Activated naive CD8-positive, alpha-beta T cell treated with anti-CD3 and anti-CD28 coated beads, Interleukin-2, amount 10 ng/mL, durations not matched to agents 7 days and 5 days (primary cell): ENCODE measurements at regions not wholly inside any gene's neighbourhood (a gene's known extent, or its start where the extent isn't known, plus 50 kb on each side); places are given as distances from the start of the nearest gene placed in this dataset.

ENCODE experiments used
- ATAC-seq: fragments of 150-1000 bp; cut with Tn5 transposase; one replicate; pipeline ENCODE4 v1.10.0; 2021; ENCODE audit warnings: low read depth, moderate library complexity
- POLR2A ChIA-PET: fragments of 350-600 bp; sonication (Branson Sonifier 250); formaldehyde crosslinking; loops from one replicate; lab custom pipeline; 2021; ENCODE audit warnings: antibody characterized with exemption; lab: Charles Lee
- DNase-seq: peaks from one replicate; pipeline ENCODE4 v3.0.0; 2021
- H3K27ac Mint-ChIP-seq: one replicate; pipeline ENCODE4 v1.8.0; 2022; ENCODE audit warnings: mild to moderate bottlenecking, mixed read lengths
- H3K27me3 Mint-ChIP-seq: one replicate; pipeline ENCODE4 v1.8.0; 2022; ENCODE audit warnings: mild to moderate bottlenecking, moderate library complexity, mixed read lengths
- H3K36me3 Mint-ChIP-seq: one replicate; pipeline ENCODE4 v1.8.0; 2021; ENCODE audit warnings: mild to moderate bottlenecking, mixed read lengths
- H3K4me1 Mint-ChIP-seq: one replicate; pipeline ENCODE4 v1.8.0; 2021; ENCODE audit warnings: mixed read lengths
- H3K4me3 Mint-ChIP-seq: one replicate; pipeline ENCODE4 v1.8.0; 2022; ENCODE audit warnings: mild to moderate bottlenecking, moderate library complexity, mixed read lengths
- H3K9me3 Mint-ChIP-seq: one replicate; pipeline ENCODE4 v1.8.0; 2021; ENCODE audit warnings: mixed read lengths

DNA sequence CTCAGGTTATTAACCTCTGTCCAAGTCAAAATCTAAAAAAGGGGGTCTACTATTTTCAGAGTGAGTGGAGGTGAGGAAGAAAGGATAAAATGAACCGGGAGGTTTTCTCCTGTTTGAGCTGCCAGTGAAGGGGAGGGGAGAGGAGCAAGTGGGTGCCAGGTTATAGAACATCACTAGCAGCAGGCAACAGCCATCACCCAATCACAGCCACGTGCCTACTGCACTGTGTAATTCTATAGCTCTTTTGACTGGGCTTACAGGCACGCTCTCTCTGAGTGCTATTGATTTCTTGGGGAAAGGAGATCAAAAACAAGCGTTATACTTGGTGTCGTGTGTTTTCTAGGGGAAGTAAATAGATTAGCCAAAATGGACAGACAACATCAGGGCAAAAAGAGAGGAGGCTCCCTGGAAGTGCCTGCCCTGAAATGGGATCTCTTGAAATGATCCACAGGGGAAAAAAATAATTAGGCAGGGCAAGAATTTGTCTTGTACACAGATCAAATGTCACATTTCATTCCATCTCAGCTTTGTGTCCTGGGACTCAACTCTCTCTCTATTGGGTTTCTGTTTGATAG lies 300.5 kb upstream of the LCORL start:
- Mint-ChIP-seq H3K36me3 (no peaks in the 10 kb centered on the region), H3K4me1 (no peaks in the 10 kb centered on the region), H3K9me3 (no peaks in the 10 kb centered on the region), H3K27ac (no peak overlapping the region), H3K27me3 (peaks cover 6% of the 10 kb centered on the region), H3K4me3 (no peak overlapping the region)
- POLR2A ChIA-PET: no interaction called here
- DNase-seq (no peak), ATAC-seq (no peak)

DNA sequence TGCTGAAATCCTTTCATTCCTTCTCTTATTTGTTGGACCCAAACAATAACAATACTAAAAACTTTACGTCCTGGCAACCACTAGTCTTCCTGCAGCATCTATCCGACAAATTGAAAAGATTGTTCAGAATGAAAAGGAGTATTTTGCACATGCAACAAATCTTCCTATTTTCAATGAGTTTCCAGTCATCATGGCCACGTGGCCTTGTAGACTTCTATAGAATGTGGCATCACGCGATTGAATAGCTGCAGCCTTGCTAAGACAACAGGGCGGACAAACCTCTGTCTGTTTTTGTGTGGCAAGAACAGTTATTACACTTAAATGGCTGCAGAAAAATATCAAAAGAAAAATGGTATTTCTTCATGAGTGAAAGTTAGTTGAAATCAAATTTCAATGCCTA lies 297.9 kb upstream of the LCORL start:
- no peak for DNase-seq
- Mint-ChIP-seq H3K4me3 (no peak overlapping the region), H3K27ac (no peak overlapping the region), H3K4me1 (no peaks in the 10 kb centered on the region), H3K9me3 (no peaks in the 10 kb centered on the region), H3K36me3 (no peaks in the 10 kb centered on the region), H3K27me3 (peaks cover 6% of the 10 kb centered on the region)
- ATAC-seq: no peak
- POLR2A ChIA-PET: no interaction called here

GRCh38 chr4:18318682-18319388 lies 297.3 kb upstream of the LCORL start:
- no peak overlapping the region for H3K4me3 Mint-ChIP-seq
- H3K4me1 Mint-ChIP-seq: no peaks in the 10 kb centered on the region
- no peaks in the 10 kb centered on the region for H3K36me3 Mint-ChIP-seq
- peaks cover 6% of the 10 kb centered on the region for H3K27me3 Mint-ChIP-seq
- POLR2A ChIA-PET: no interaction called here
- ATAC-seq (no peak), DNase-seq (no peak)
- no peak overlapping the region for H3K27ac Mint-ChIP-seq
- no peaks in the 10 kb centered on the region for H3K9me3 Mint-ChIP-seq

- H3K4me3 Mint-ChIP-seq: no peak overlapping the region
- ATAC-seq: no peak
- POLR2A ChIA-PET: no interaction called here
- DNase-seq: no peak
- peaks cover 4% of the 10 kb centered on the region for H3K27me3 Mint-ChIP-seq
- no peaks in the 10 kb centered on the region for H3K36me3 Mint-ChIP-seq
- no peaks in the 10 kb centered on the region for H3K4me1 Mint-ChIP-seq
- H3K9me3 Mint-ChIP-seq: no peaks in the 10 kb centered on the region
- no peak overlapping the region for H3K27ac Mint-ChIP-seq
Measured at GRCh38 chr4:18314731-18315130, 293.2 kb upstream of the LCORL start.

DNA sequence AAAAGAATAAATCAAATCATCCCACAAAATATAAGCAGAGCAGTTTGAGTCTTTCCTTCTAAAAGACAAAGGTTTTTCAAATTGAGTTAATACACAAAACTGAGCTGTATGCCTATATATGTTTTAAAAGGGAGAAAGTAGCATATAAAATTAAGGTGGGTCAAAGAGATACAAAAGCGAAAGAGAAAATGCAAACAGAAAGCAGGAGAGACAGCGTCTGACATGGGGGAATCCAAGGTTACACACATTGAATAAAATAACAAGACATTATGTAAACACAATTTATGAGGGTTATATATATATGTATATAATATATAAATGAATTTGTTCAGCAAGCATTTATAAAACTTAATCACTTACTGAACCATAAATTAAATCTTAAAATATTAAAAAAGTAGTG lies 276.1 kb upstream of the LCORL start:
- no peak overlapping the region for H3K4me3 Mint-ChIP-seq
- H3K27me3 Mint-ChIP-seq: no peaks in the 10 kb centered on the region
- no peaks in the 10 kb centered on the region for H3K4me1 Mint-ChIP-seq
- no peaks in the 10 kb centered on the region for H3K36me3 Mint-ChIP-seq
- no peak for ATAC-seq
- no peaks in the 10 kb centered on the region for H3K9me3 Mint-ChIP-seq
- H3K27ac Mint-ChIP-seq: no peak overlapping the region
- POLR2A ChIA-PET: no interaction called here
- DNase-seq: no peak

DNA sequence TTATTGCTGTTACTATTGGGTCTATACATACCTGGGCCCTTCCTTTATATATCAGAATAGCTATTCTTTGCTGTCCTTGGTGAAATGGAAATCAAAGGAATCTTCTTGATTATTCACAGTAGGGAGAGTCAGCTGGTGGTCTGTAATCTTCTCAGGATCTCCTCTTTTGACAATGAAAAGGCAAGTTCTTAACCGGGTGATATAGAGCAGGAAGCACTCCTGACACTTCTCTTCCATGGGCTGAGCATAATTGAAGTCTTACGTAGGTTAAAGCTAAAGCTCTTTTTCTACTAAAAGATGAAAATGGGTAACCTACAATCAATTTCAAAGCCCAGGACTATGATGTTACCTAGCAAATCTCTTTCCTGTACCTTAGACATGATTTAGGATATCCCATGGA lies 274.9 kb upstream of the LCORL start:
- Mint-ChIP-seq H3K27ac (no peak overlapping the region), H3K9me3 (no peaks in the 10 kb centered on the region), H3K27me3 (no peaks in the 10 kb centered on the region), H3K4me3 (no peak overlapping the region), H3K36me3 (no peaks in the 10 kb centered on the region), H3K4me1 (no peaks in the 10 kb centered on the region)
- ATAC-seq: no peak
- DNase-seq: no peak
- POLR2A ChIA-PET: no interaction called here

DNA sequence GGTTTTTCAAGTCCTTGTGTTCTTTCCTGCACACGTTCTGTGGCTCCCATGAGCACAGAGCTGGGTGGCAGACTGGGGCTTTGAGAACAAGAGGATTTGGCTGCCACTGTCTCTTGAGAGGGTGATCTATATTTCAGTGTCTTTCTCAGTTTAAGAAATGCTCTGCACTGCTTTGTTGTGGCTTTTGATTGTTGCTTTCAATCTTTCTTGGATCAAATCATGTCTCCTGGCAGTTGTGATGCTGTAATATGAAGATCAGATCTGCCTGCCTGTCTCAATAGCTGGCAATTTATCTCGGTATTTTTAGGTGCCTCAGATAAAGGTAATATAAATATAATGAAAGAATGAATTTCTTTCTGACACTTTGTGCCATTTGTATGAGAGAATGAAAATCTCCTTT lies 273.3 kb upstream of the LCORL start:
- H3K9me3 Mint-ChIP-seq: no peaks in the 10 kb centered on the region

DNA sequence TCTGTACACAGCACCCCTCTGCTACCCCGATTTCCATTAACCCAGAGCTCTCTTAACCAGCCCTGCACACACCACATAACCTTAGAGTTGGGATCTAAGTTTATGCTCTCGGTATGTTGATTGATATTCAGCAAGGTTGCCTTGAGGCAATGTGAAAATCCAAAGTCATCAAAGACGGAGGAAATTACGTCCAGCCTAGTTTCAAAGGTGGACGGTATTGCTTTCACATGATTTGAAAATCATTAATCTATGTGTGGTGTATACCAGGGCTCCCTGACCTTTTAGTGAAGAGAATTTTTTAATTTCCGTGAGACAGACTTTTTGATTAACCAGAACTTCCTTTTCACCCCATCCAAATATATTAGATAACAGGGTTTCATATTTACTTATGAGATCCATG lies 272.5 kb upstream of the LCORL start:
- no peak overlapping the region for H3K4me3 Mint-ChIP-seq
- no peak overlapping the region for H3K27ac Mint-ChIP-seq
- H3K4me1 Mint-ChIP-seq: no peaks in the 10 kb centered on the region
- H3K36me3 Mint-ChIP-seq: no peaks in the 10 kb centered on the region
- H3K9me3 Mint-ChIP-seq: no peaks in the 10 kb centered on the region
- ATAC-seq (no peak), DNase-seq (no peak)
- H3K27me3 Mint-ChIP-seq: no peaks in the 10 kb centered on the region
- POLR2A ChIA-PET: no interaction called here

More for the DNA sequence above, 273.3 kb upstream of the LCORL start:
- H3K27me3 Mint-ChIP-seq: no peaks in the 10 kb centered on the region
- H3K27ac Mint-ChIP-seq: no peak overlapping the region
- DNase-seq (no peak), ATAC-seq (no peak)
- no peak overlapping the region for H3K4me3 Mint-ChIP-seq
- no peaks in the 10 kb centered on the region for H3K36me3 Mint-ChIP-seq
- no peaks in the 10 kb centered on the region for H3K4me1 Mint-ChIP-seq
- POLR2A ChIA-PET: no interaction called here

DNA sequence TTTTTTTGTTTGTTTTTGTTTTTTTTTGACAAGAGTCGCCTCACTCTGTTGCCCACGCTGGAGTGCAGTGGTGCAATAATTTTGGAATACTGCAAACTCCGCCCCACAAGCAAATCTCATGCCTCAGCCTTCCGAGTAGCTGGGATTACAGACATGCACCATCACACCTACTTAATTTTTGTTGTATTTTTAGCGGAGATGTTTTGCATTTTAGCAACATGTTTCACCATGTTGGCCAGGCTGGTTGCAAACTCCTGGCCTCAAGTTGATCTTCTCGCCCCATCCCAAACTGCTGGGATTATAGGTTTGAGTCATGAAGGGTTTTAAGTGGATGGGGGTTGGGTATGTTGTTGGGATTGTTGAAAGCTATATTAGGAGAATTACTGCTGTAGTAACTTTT lies 270.9 kb upstream of the LCORL start:
- H3K36me3 Mint-ChIP-seq: no peaks in the 10 kb centered on the region
- H3K27ac Mint-ChIP-seq: no peak overlapping the region
- no peaks in the 10 kb centered on the region for H3K4me1 Mint-ChIP-seq
- no peak for ATAC-seq
- DNase-seq: no peak
- no peaks in the 10 kb centered on the region for H3K27me3 Mint-ChIP-seq
- POLR2A ChIA-PET: no interaction called here
- H3K9me3 Mint-ChIP-seq: no peaks in the 10 kb centered on the region
- H3K4me3 Mint-ChIP-seq: no peak overlapping the region

- no peak overlapping the region for H3K4me3 Mint-ChIP-seq
- no peaks in the 10 kb centered on the region for H3K9me3 Mint-ChIP-seq
- POLR2A ChIA-PET: no interaction called here
- H3K27ac Mint-ChIP-seq: no peak overlapping the region
- no peaks in the 10 kb centered on the region for H3K36me3 Mint-ChIP-seq
- H3K4me1 Mint-ChIP-seq: no peaks in the 10 kb centered on the region
- peaks cover 2% of the 10 kb centered on the region for H3K27me3 Mint-ChIP-seq
- DNase-seq: no peak
- no peak for ATAC-seq
Measured at GRCh38 chr4:18291981-18292380, 270.4 kb upstream of the LCORL start.

DNA sequence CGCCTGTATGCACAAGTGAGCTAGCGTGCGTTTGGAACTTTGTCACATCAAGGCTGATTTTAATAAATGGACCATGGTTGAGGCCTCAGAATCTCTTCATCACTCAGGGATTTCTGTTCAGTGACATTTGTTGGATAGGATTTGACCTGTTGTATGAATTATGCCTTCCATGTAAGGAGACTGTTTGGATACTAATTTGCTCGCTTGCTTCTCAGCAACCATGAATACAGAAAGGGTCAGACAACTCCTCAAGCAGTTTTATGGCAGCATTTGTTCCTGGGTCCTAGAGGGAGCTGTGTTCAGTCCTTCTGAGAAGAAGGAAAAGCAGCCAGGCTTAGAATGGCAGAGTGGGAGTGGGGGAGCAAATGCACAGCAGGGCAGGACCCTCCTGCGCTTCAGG lies 269.7 kb upstream of the LCORL start:
- Mint-ChIP-seq H3K27ac (no peak overlapping the region), H3K27me3 (peaks cover 2% of the 10 kb centered on the region), H3K9me3 (no peaks in the 10 kb centered on the region), H3K4me1 (no peaks in the 10 kb centered on the region), H3K4me3 (no peak overlapping the region), H3K36me3 (no peaks in the 10 kb centered on the region)
- DNase-seq (no peak), ATAC-seq (no peak)
- POLR2A ChIA-PET: no interaction called here

DNA sequence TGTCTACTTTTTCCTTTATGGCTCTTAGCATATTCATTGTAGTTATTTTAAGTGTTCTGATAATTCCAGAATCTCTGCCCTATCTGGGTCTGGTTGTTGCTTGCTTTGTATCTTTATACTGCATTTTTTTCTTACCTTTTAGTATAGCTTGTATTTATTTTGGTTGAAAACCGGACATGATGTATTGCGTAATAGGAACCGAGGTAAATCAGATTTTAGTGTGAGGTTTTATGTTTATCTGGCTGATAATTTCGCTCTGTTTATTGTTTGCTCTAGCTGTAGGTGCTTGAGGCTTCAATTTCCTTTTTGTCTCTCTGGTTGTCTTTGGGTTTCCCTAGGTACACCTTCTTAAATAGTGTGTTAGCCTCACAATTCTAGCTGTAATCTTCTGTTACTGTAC lies 263.8 kb upstream of the LCORL start:
- ATAC-seq (no peak), DNase-seq (no peak)
- POLR2A ChIA-PET: no interaction called here
- Mint-ChIP-seq H3K36me3 (no peaks in the 10 kb centered on the region), H3K27ac (no peak overlapping the region), H3K27me3 (peaks cover 2% of the 10 kb centered on the region), H3K4me3 (no peak overlapping the region), H3K4me1 (no peaks in the 10 kb centered on the region), H3K9me3 (no peaks in the 10 kb centered on the region)

- DNase-seq: no peak
- H3K27me3 Mint-ChIP-seq: no peaks in the 10 kb centered on the region
- H3K27ac Mint-ChIP-seq: no peak overlapping the region
- POLR2A ChIA-PET: no interaction called here
- no peak overlapping the region for H3K4me3 Mint-ChIP-seq
- H3K36me3 Mint-ChIP-seq: no peaks in the 10 kb centered on the region
- H3K4me1 Mint-ChIP-seq: no peaks in the 10 kb centered on the region
- no peaks in the 10 kb centered on the region for H3K9me3 Mint-ChIP-seq
- ATAC-seq: no peak
Measured at GRCh38 chr4:18278244-18278643, 256.7 kb upstream of the LCORL start.

DNA sequence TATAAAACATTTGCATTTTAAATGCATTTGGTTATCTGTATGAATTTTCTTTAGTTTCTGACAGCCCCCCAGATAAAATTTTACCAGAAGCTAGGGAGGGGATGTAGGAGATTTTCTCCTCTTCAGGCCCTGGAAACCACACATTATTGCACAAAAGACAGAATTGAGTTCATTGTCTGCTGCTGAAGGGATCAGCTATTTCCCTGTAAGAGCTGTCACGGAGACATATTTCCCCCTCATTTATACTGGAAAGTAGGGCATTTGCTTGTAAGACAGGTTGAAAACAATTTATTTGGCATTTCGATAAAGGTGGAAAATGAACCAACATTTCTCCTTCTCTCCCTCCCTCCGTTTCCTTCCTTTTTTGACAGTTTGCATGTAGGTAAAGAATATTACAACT lies 241.3 kb upstream of the LCORL start:
- Mint-ChIP-seq H3K36me3 (no peaks in the 10 kb centered on the region), H3K4me3 (no peak overlapping the region), H3K9me3 (peaks cover 4% of the 10 kb centered on the region), H3K27me3 (peaks cover 2% of the 10 kb centered on the region), H3K4me1 (no peaks in the 10 kb centered on the region), H3K27ac (no peak overlapping the region)
- DNase-seq: no peak
- no peak for ATAC-seq
- POLR2A ChIA-PET: no interaction called here
